AG04450 (cell line): ENCODE measurements at regions not wholly inside any gene's neighbourhood (a gene's known extent, or its start where the extent isn't known, plus 50 kb on each side); places are given as distances from the start of the nearest gene placed in this dataset.

ENCODE experiments used
- CTCF ChIA-PET: fragments of 300-600, 350-600 bp; formaldehyde crosslinking; extraction: SDS; loops from one replicate; lab custom pipeline; 2022; ENCODE audit warnings: antibody characterized with exemption, inconsistent platforms; lab: Charles Lee
- POLR2A ChIA-PET: fragments of 350-600 bp; formaldehyde crosslinking; extraction: SDS; loops from one replicate; lab custom pipeline; 2021; ENCODE audit warnings: antibody characterized with exemption, inconsistent platforms; lab: Yijun Ruan, JAX
- DNase-seq: peaks from one replicate; pipeline ENCODE4 v3.0.0-alpha.2; 2011; ENCODE audit warnings: low read depth, low spot score
- H3K27ac ChIP-seq: one replicate; pipeline ENCODE4 v1.5.1; 2012; ENCODE audit warnings: low read depth, low read length, control low read depth
- H3K27me3 ChIP-seq: one replicate; pipeline ENCODE4 v1.6.0; 2012; ENCODE audit warnings: low read length; ENCODE audit not compliant: control insufficient read depth, insufficient read depth
- H3K4me3 ChIP-seq: 2 replicates; pipeline ENCODE4 v1.5.1; 2011; ENCODE audit warnings: mild to moderate bottlenecking, low read depth, low read length, control low read depth
- H3K9me3 ChIP-seq: 2 replicates; pipeline ENCODE4 v1.5.1; 2012; ENCODE audit warnings: low read length; ENCODE audit not compliant: control insufficient read depth, insufficient read depth
- CTCF ChIP-seq: IDR thresholded peaks from 2 replicates; pipeline ENCODE4 v1.5.1; 2011; ENCODE audit warnings: low read depth, low read length, control low read depth, inconsistent platforms

- Histone ChIP-seq H3K9me3 (no peaks in the 10 kb centered on the region), H3K27me3 (peaks cover 2% of the 10 kb centered on the region), H3K27ac (no peak overlapping the region), H3K4me3 (no peak overlapping the region)
- POLR2A ChIA-PET: no interaction called here
- no peak for TF ChIP-seq CTCF
- CTCF ChIA-PET: no interaction called here
- no peak for DNase-seq
Measured at GRCh38 chr18:46360102-46360699, 256.0 kb downstream of the HAUS1 start.

- ChIA-PET CTCF (no interaction called here), POLR2A (no interaction called here)
- H3K27ac ChIP-seq: no peak overlapping the region
Measured at GRCh38 chr18:46360866-46361265, 256.7 kb downstream of the HAUS1 start.

GRCh38 chr18:46362533-46362932, 258.3 kb downstream of the HAUS1 start:
- ChIA-PET POLR2A (no interaction called here), CTCF (no interaction called here)
- TF ChIP-seq CTCF: no peak
- H3K27ac ChIP-seq: no peak overlapping the region
- no peak for DNase-seq
- H3K27me3 ChIP-seq: peaks cover 2% of the 10 kb centered on the region
- no peaks in the 10 kb centered on the region for H3K9me3 ChIP-seq
- H3K4me3 ChIP-seq: no peak overlapping the region

More at GRCh38 chr18:46360866-46361265, 256.7 kb downstream of the HAUS1 start:
- Histone ChIP-seq H3K27me3 (peaks cover 2% of the 10 kb centered on the region), H3K4me3 (no peak overlapping the region), H3K9me3 (no peaks in the 10 kb centered on the region)
- no peak for DNase-seq
- no peak for TF ChIP-seq CTCF

- ChIA-PET CTCF (no interaction called here), POLR2A (no interaction called here)
Measured at GRCh38 chr18:46364048-46364447, 259.9 kb downstream of the HAUS1 start.

GRCh38 chr18:46366201-46366600, 262.0 kb downstream of the HAUS1 start:
- ChIA-PET CTCF (no interaction called here), POLR2A (no interaction called here)
- TF ChIP-seq CTCF: no peak
- H3K9me3 ChIP-seq: no peaks in the 10 kb centered on the region
- no peaks in the 10 kb centered on the region for H3K27me3 ChIP-seq
- DNase-seq: no peak
- no peak overlapping the region for H3K4me3 ChIP-seq
- H3K27ac ChIP-seq: no peak overlapping the region

More at GRCh38 chr18:46364048-46364447, 259.9 kb downstream of the HAUS1 start:
- no peak overlapping the region for H3K27ac ChIP-seq
- no peak for DNase-seq
- no peak overlapping the region for H3K4me3 ChIP-seq
- TF ChIP-seq CTCF: no peak
- H3K27me3 ChIP-seq: peaks cover 2% of the 10 kb centered on the region
- H3K9me3 ChIP-seq: no peaks in the 10 kb centered on the region
